DND-41 (cell line): ENCODE measurements at regions not wholly inside any gene's neighbourhood (a gene's known extent, or its start where the extent isn't known, plus 50 kb on each side); places are given as distances from the start of the nearest gene placed in this dataset.

Experiments
- ATAC-seq: fragments of 200-7000 bp; cut with Tn5 transposase; 3 replicates; pipeline ENCODE4 v1.9.1; 2021; ENCODE audit warnings: low read depth; ENCODE audit not compliant: insufficient read depth
- DNase-seq: peaks from one replicate; pipeline ENCODE4 v3.0.0-alpha.2; 2020
- H2AFZ ChIP-seq: 2 replicates; pipeline ENCODE4 v1.6.0; 2012; ENCODE audit warnings: low read depth, low read length
- H3K27ac ChIP-seq: 2 replicates; pipeline ENCODE4 v1.5.1; 2012; ENCODE audit warnings: low read length, inconsistent platforms
- H3K27me3 ChIP-seq: fragments of 200-600 bp; sonication (generic); 2 replicates; pipeline ENCODE4 v1.6.0; 2012; ENCODE audit warnings: low read length, mild to moderate bottlenecking, inconsistent platforms; ENCODE audit not compliant: insufficient read depth, poor library complexity
- H3K36me3 ChIP-seq: 2 replicates; pipeline ENCODE4 v1.5.1; 2012; ENCODE audit warnings: low read length, inconsistent platforms; ENCODE audit not compliant: insufficient read depth
- H3K4me1 ChIP-seq: 2 replicates; pipeline ENCODE4 v1.5.1; 2012; ENCODE audit warnings: mild to moderate bottlenecking, low read length; ENCODE audit not compliant: insufficient read depth
- H3K4me2 ChIP-seq: 2 replicates; pipeline ENCODE4 v1.6.0; 2012; ENCODE audit warnings: mild to moderate bottlenecking, moderate library complexity, low read length, inconsistent platforms; ENCODE audit not compliant: insufficient read depth
- H3K4me3 ChIP-seq, 2 experiments: fragments of 200-600 bp in 1 of 2; shearing (Covaris generic) in 1 of 2; 2 replicates each; pipeline ENCODE4 v1.5.1; 2012 to 2016; ENCODE audit warnings: inconsistent platforms in 2 of 2, low read length in 2 of 2, mild to moderate bottlenecking in 2 of 2, low read depth in 1 of 2, moderate library complexity in 1 of 2
- H3K79me2 ChIP-seq: 2 replicates; pipeline ENCODE4 v1.6.0; 2012; ENCODE audit warnings: low read length, inconsistent platforms; ENCODE audit not compliant: insufficient read depth
- H3K9ac ChIP-seq: 2 replicates; pipeline ENCODE4 v1.6.0; 2012; ENCODE audit warnings: low read depth, mild to moderate bottlenecking, inconsistent platforms, low read length, moderate library complexity
- H3K9me3 ChIP-seq: 2 replicates; pipeline ENCODE4 v1.5.1; 2012; ENCODE audit warnings: low read length, moderate library complexity, mild to moderate bottlenecking, inconsistent platforms; ENCODE audit not compliant: insufficient read depth, severe bottlenecking
- H4K20me1 ChIP-seq: 2 replicates; pipeline ENCODE4 v1.6.0; 2012; ENCODE audit warnings: low read length; ENCODE audit not compliant: insufficient read depth
- EZH2 ChIP-seq: IDR thresholded peaks from 3 replicates; pipeline ENCODE4 v1.6.1; 2012; ENCODE audit warnings: borderline replicate concordance, low read depth, mild to moderate bottlenecking, moderate library complexity, low read length, inconsistent platforms; ENCODE audit not compliant: severe bottlenecking
- TF ChIP-seq, protein P1 (sequence below): IDR thresholded peaks from 2 replicates; pipeline ENCODE4 v1.5.1; 2012; ENCODE audit warnings: borderline replicate concordance, low read length, moderate library complexity, mild to moderate bottlenecking; ENCODE audit not compliant: poor library complexity, severe bottlenecking; ENCODE audit errors: extremely low read depth

- no peak overlapping the region for H3K9ac ChIP-seq
- TF ChIP-seq, protein P1, sequence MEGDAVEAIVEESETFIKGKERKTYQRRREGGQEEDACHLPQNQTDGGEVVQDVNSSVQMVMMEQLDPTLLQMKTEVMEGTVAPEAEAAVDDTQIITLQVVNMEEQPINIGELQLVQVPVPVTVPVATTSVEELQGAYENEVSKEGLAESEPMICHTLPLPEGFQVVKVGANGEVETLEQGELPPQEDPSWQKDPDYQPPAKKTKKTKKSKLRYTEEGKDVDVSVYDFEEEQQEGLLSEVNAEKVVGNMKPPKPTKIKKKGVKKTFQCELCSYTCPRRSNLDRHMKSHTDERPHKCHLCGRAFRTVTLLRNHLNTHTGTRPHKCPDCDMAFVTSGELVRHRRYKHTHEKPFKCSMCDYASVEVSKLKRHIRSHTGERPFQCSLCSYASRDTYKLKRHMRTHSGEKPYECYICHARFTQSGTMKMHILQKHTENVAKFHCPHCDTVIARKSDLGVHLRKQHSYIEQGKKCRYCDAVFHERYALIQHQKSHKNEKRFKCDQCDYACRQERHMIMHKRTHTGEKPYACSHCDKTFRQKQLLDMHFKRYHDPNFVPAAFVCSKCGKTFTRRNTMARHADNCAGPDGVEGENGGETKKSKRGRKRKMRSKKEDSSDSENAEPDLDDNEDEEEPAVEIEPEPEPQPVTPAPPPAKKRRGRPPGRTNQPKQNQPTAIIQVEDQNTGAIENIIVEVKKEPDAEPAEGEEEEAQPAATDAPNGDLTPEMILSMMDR: no peak
- TF ChIP-seq EZH2: no peak
- no peaks in the 10 kb centered on the region for H3K36me3 ChIP-seq
- no peaks in the 10 kb centered on the region for H3K79me2 ChIP-seq
- ATAC-seq: no peak
- no peak overlapping the region for H3K4me2 ChIP-seq
- no peak for DNase-seq
- no peaks in the 10 kb centered on the region for H3K9me3 ChIP-seq
- H3K4me3 ChIP-seq: no peak overlapping the region
- H3K4me1 ChIP-seq: no peaks in the 10 kb centered on the region
- H2AFZ ChIP-seq: no peak overlapping the region
- H3K27ac ChIP-seq: no peak overlapping the region
- H3K27me3 ChIP-seq: peaks cover 4% of the 10 kb centered on the region
- H4K20me1 ChIP-seq: 0 out of 2 replicates have a peak, but pooled peaks cover 4% of the 10 kb centered on the region
Measured at GRCh38 chr1:30449003-30449402, 274.4 kb downstream of the MATN1 start.

DNA sequence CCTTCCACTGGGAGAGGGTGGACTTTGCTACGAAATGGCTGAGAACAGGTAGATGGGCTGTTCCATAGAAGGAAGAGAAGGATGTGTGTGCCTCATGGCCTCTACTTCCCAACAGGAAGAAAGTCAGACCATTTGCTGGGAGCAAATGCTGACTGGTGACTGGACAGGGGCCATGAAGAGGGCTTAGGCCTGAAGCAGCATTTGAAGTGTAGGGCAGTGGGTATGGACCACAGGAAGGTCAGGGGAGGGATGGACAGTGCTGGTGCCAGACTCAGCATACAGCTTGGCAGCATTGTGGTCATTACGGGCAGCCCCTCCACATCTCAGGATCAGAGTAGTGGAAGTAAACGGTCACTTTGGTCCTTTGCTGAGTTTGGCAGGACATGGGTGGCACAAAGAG is 275.7 kb downstream of the MATN1 start:
- DNase-seq (no peak), ATAC-seq (no peak)
- H3K27ac ChIP-seq: no peak overlapping the region
- no peaks in the 10 kb centered on the region for H3K36me3 ChIP-seq
- H3K79me2 ChIP-seq: no peaks in the 10 kb centered on the region
- H4K20me1 ChIP-seq: 0 out of 2 replicates have a peak, but pooled peaks cover 4% of the 10 kb centered on the region
- no peak overlapping the region for H3K9ac ChIP-seq
- H3K4me2 ChIP-seq: no peak overlapping the region
- H3K4me1 ChIP-seq: no peaks in the 10 kb centered on the region
- TF ChIP-seq, protein P1: no peak
- TF ChIP-seq EZH2: no peak
- H3K27me3 ChIP-seq: peaks cover 4% of the 10 kb centered on the region
- H2AFZ ChIP-seq: no peak overlapping the region
- H3K9me3 ChIP-seq: no peaks in the 10 kb centered on the region
- H3K4me3 ChIP-seq: no peak overlapping the region

- Histone ChIP-seq H3K9ac (no peak overlapping the region), H3K9me3 (no peaks in the 10 kb centered on the region), H3K4me2 (no peak overlapping the region), H2AFZ (no peak overlapping the region), H3K27ac (no peak overlapping the region), H3K4me3 (no peak overlapping the region), H3K79me2 (no peaks in the 10 kb centered on the region), H3K4me1 (no peaks in the 10 kb centered on the region), H4K20me1 (0 out of 2 replicates have a peak, but pooled peaks cover 4% of the 10 kb centered on the region), H3K27me3 (peaks cover 4% of the 10 kb centered on the region), H3K36me3 (no peaks in the 10 kb centered on the region)
- DNase-seq (no peak), ATAC-seq (no peak)
- no peak for TF ChIP-seq EZH2
- TF ChIP-seq, protein P1: no peak
Measured at GRCh38 chr1:30447080-30447479, 276.3 kb downstream of the MATN1 start.

- Histone ChIP-seq H3K4me2 (no peak overlapping the region), H3K9ac (no peak overlapping the region), H3K4me1 (no peaks in the 10 kb centered on the region), H3K27me3 (peaks cover 4% of the 10 kb centered on the region), H3K36me3 (no peaks in the 10 kb centered on the region), H3K27ac (no peak overlapping the region), H3K9me3 (no peaks in the 10 kb centered on the region), H4K20me1 (0 out of 2 replicates have a peak, but pooled peaks cover 4% of the 10 kb centered on the region), H3K79me2 (no peaks in the 10 kb centered on the region), H3K4me3 (no peak overlapping the region), H2AFZ (no peak overlapping the region)
- TF ChIP-seq, protein P1: no peak
- TF ChIP-seq EZH2: no peak
- DNase-seq: no peak
- no peak for ATAC-seq
Measured at GRCh38 chr1:30446508-30446907, 276.9 kb downstream of the MATN1 start.
